NCI-H146 treated with DMSO at 0.1 percent for 48 hours (cell line): ENCODE measurements at regions not wholly inside any gene's neighbourhood (a gene's known extent, or its start where the extent isn't known, plus 50 kb on each side); places are given as distances from the start of the nearest gene placed in this dataset.
"Not testable (repeated sequence)": the region's sequence is repeated elsewhere in the genome, so short reads cannot be mapped to it uniquely, and the experiment has no call there.

Experiments
- DNase-seq: peaks from one replicate; lab custom pipeline; 2025; ENCODE audit not compliant: unreplicated experiment; lab: John Stamatoyannopoulos, UW

- no peak for DNase-seq
Observed at GRCh38 chr11:81634483-81634882, 1099.2 kb downstream of the FAM181B start.

GRCh38 chr11:81602508-81602907 lies 1131.2 kb downstream of the FAM181B start:
- DNase-seq = no peak

GRCh38 chr11:81596704-81597103 lies 1137.0 kb downstream of the FAM181B start:
- DNase-seq = no peak

GRCh38 chr11:81585390-81585933 lies 1148.2 kb downstream of the FAM181B start:
- no peak for DNase-seq

GRCh38 chr11:81579339-81579738 lies 1154.3 kb downstream of the FAM181B start:
- no peak for DNase-seq

GRCh38 chr11:81578571-81578970 lies 1155.1 kb downstream of the FAM181B start:
- DNase-seq = no peak

- DNase-seq = no peak
Observed at GRCh38 chr11:81574301-81574700, 1159.4 kb downstream of the FAM181B start.

GRCh38 chr11:81573367-81573766 lies 1160.3 kb downstream of the FAM181B start:
- no peak for DNase-seq

- no peak for DNase-seq
Observed at GRCh38 chr11:81570669-81571068, 1163.0 kb downstream of the FAM181B start.

- DNase-seq = no peak
Observed at GRCh38 chr11:81569999-81570398, 1163.7 kb downstream of the FAM181B start.

- no peak for DNase-seq
Observed at GRCh38 chr11:81568918-81569317, 1164.7 kb downstream of the FAM181B start.

- DNase-seq = no peak
Observed at GRCh38 chr11:81548123-81548522, 1185.5 kb downstream of the FAM181B start.

GRCh38 chr11:81539806-81540205 lies 1193.9 kb downstream of the FAM181B start:
- not testable (repeated sequence) for DNase-seq

- DNase-seq = no peak
Observed at GRCh38 chr11:81515566-81515965, 1218.1 kb downstream of the FAM181B start.

GRCh38 chr11:81497202-81497804 lies 1236.4 kb downstream of the FAM181B start:
- peak; percentile 1 for DNase-seq

GRCh38 chr11:81496601-81497000 lies 1237.1 kb downstream of the FAM181B start:
- DNase-seq = no peak

- DNase-seq = no peak
Observed at GRCh38 chr11:81495699-81496292, 1237.9 kb downstream of the FAM181B start.

- DNase-seq = no peak
Observed at GRCh38 chr11:81494431-81494830, 1239.2 kb downstream of the FAM181B start.

- no peak for DNase-seq
Observed at GRCh38 chr11:81492923-81493445, 1240.7 kb downstream of the FAM181B start.

- no peak for DNase-seq
Observed at GRCh38 chr11:81487109-81487508, 1246.6 kb downstream of the FAM181B start.

- DNase-seq = no peak
Observed at GRCh38 chr11:81484196-81484595, 1249.5 kb downstream of the FAM181B start.

- DNase-seq = no peak
Observed at GRCh38 chr11:81477277-81477676, 1256.4 kb downstream of the FAM181B start.
